SK-N-SH (cell line): ENCODE measurements at regions not wholly inside any gene's neighbourhood (a gene's known extent, or its start where the extent isn't known, plus 50 kb on each side); places are given as distances from the start of the nearest gene placed in this dataset.

Source experiments
- RAD21 ChIP-seq: IDR thresholded peaks from 2 replicates; pipeline ENCODE4 v1.6.1; 2012; ENCODE audit warnings: mild to moderate bottlenecking, low read length
- SMC3 ChIP-seq: IDR thresholded peaks from 2 replicates; pipeline ENCODE4 v1.6.1; 2012; ENCODE audit warnings: low read depth, low read length, improper control_type of control experiment
- TF ChIP-seq, protein P1 (sequence below): fragments of 200-600 bp; sonication (generic); IDR thresholded peaks from 2 replicates; pipeline ENCODE4 v1.6.1; 2017; ENCODE audit warnings: antibody characterized with exemption, mild to moderate bottlenecking, moderate library complexity

DNA sequence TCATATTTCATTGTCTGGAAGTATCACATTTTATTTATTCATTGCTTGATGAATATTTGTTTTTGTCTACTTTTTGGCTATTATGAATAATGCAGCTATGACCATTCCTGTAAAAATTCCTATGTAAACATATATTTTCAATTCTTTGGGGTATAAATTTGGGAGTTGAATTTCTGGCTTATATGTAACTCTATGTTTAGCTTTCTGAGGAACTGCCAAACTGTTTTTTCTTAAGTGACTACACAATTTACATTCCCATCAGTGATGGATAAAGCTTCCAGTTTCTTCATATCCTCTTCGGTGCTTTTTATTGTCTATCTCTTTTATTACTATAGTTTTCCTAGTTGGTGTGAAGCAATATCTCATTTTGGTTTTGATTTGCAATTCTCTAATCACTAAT is 115.6 kb upstream of the CXCL12 start:
- TF ChIP-seq, protein P1, sequence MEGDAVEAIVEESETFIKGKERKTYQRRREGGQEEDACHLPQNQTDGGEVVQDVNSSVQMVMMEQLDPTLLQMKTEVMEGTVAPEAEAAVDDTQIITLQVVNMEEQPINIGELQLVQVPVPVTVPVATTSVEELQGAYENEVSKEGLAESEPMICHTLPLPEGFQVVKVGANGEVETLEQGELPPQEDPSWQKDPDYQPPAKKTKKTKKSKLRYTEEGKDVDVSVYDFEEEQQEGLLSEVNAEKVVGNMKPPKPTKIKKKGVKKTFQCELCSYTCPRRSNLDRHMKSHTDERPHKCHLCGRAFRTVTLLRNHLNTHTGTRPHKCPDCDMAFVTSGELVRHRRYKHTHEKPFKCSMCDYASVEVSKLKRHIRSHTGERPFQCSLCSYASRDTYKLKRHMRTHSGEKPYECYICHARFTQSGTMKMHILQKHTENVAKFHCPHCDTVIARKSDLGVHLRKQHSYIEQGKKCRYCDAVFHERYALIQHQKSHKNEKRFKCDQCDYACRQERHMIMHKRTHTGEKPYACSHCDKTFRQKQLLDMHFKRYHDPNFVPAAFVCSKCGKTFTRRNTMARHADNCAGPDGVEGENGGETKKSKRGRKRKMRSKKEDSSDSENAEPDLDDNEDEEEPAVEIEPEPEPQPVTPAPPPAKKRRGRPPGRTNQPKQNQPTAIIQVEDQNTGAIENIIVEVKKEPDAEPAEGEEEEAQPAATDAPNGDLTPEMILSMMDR: no peak
- TF ChIP-seq SMC3 (no peak), RAD21 (no peak)
